GM10248 (cell line): ENCODE measurements at regions not wholly inside any gene's neighbourhood (a gene's known extent, or its start where the extent isn't known, plus 50 kb on each side); places are given as distances from the start of the nearest gene placed in this dataset.

Source experiments
- CTCF ChIA-PET: fragments of 300-600 bp; sonication (Branson Sonifier 250); formaldehyde crosslinking; extraction: SDS; loops from one replicate; lab custom pipeline; 2021; ENCODE audit warnings: antibody characterized with exemption; lab: Yijun Ruan, JAX
- POLR2A ChIA-PET: fragments of 350-650 bp; sonication (Branson Sonifier 250); formaldehyde crosslinking; extraction: SDS; loops from one replicate; lab custom pipeline; 2020; ENCODE audit warnings: antibody characterized with exemption; lab: Yijun Ruan, JAX
- DNase-seq: peaks from one replicate; pipeline ENCODE4 v3.0.0; 2012; ENCODE audit errors: extremely low spot score
- TF ChIP-seq, protein P1 (sequence below): IDR thresholded peaks from 2 replicates; pipeline ENCODE4 v1.5.1; 2012; ENCODE audit warnings: mild to moderate bottlenecking, low read depth; ENCODE audit errors: extremely low read depth, missing control alignments, control extremely low read depth

GRCh38 chr5:12214267-12215015 is 310.2 kb upstream of the CTNND2 start:
- no peak for DNase-seq
- TF ChIP-seq, protein P1, sequence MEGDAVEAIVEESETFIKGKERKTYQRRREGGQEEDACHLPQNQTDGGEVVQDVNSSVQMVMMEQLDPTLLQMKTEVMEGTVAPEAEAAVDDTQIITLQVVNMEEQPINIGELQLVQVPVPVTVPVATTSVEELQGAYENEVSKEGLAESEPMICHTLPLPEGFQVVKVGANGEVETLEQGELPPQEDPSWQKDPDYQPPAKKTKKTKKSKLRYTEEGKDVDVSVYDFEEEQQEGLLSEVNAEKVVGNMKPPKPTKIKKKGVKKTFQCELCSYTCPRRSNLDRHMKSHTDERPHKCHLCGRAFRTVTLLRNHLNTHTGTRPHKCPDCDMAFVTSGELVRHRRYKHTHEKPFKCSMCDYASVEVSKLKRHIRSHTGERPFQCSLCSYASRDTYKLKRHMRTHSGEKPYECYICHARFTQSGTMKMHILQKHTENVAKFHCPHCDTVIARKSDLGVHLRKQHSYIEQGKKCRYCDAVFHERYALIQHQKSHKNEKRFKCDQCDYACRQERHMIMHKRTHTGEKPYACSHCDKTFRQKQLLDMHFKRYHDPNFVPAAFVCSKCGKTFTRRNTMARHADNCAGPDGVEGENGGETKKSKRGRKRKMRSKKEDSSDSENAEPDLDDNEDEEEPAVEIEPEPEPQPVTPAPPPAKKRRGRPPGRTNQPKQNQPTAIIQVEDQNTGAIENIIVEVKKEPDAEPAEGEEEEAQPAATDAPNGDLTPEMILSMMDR = no peak
- CTCF ChIA-PET = no interaction called here
- POLR2A ChIA-PET = no interaction called here

GRCh38 chr5:12208366-12209100 is 304.3 kb upstream of the CTNND2 start:
- DNase-seq = no peak
- CTCF ChIA-PET = interaction anchor here (0.9 kb wide), 1 partner anchor 13 kb away, joined by 4 read pairs; no protein-coding TSS in a partner anchor
- POLR2A ChIA-PET = no interaction called here
- TF ChIP-seq, protein P1 = no peak

GRCh38 chr5:12204761-12205160 is 300.5 kb upstream of the CTNND2 start:
- POLR2A ChIA-PET = no interaction called here
- TF ChIP-seq, protein P1 = no peak
- no peak for DNase-seq
- CTCF ChIA-PET = interaction anchor here (1.6 kb wide), 1 partner anchor 9 kb away, joined by 4 read pairs; no protein-coding TSS in a partner anchor

- ChIA-PET POLR2A (no interaction called here), CTCF (no interaction called here)
- TF ChIP-seq, protein P1 = no peak
- no peak for DNase-seq
Measured at GRCh38 chr5:12193536-12193935, 289.3 kb upstream of the CTNND2 start.

DNA sequence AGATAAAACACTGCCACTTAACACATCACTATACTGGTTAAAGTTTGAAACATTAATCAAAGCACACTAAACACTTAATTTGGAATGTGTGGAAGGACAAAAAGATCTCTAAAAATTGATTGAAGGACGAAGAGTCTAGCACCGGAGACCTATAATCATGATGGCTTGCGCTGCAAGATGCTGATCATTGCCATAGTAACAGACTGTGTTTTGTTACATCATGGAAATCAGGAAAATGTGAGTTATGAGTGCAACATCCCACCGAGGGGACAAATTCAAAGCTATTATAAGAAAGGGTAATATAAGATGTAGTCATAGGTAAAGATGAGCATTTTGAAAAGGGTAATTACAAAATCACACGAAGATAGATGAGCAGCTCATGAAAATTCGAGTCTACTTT is 278.8 kb upstream of the CTNND2 start:
- ChIA-PET CTCF (no interaction called here), POLR2A (no interaction called here)
- DNase-seq = no peak
- TF ChIP-seq, protein P1 = no peak

- ChIA-PET CTCF (no interaction called here), POLR2A (no interaction called here)
- no peak for DNase-seq
- TF ChIP-seq, protein P1 = no peak
Measured at GRCh38 chr5:12177851-12178250, 273.6 kb upstream of the CTNND2 start.
